Occipital lobe (tissue), 1 donor: ENCODE measurements at regions not wholly inside any gene's neighbourhood (a gene's known extent, or its start where the extent isn't known, plus 50 kb on each side); places are given as distances from the start of the nearest gene placed in this dataset.
"Not testable (repeated sequence)": the region's sequence is repeated elsewhere in the genome, so short reads cannot be mapped to it uniquely, and the experiment has no call there.

Experiments
- DNase-seq: peaks from one replicate; lab custom pipeline; 2025; lab: John Stamatoyannopoulos, UW

- DNase-seq: no peak
These were observed 863.4 kb downstream of the DNAH5 start for GRCh38 chr5:13081116-13081515.

GRCh38 chr5:13072936-13073335 lies 871.6 kb downstream of the DNAH5 start:
- not testable (repeated sequence) for DNase-seq

GRCh38 chr5:13063088-13063487 lies 881.4 kb downstream of the DNAH5 start:
- DNase-seq: no peak

GRCh38 chr5:13045897-13046551 lies 898.5 kb downstream of the DNAH5 start:
- no peak for DNase-seq

GRCh38 chr5:13034061-13034460 lies 910.4 kb downstream of the DNAH5 start:
- no peak for DNase-seq

GRCh38 chr5:13029211-13029610 lies 915.3 kb downstream of the DNAH5 start:
- DNase-seq: no peak

GRCh38 chr5:13027874-13028273 lies 916.6 kb downstream of the DNAH5 start:
- no peak for DNase-seq

- no peak for DNase-seq
These were observed 924.8 kb downstream of the DNAH5 start for GRCh38 chr5:13019729-13020128.

GRCh38 chr5:13003457-13003856 lies 941.0 kb downstream of the DNAH5 start:
- DNase-seq: no peak

GRCh38 chr5:12999667-13000066 lies 944.8 kb downstream of the DNAH5 start:
- no peak for DNase-seq

GRCh38 chr5:12985142-12985541 lies 959.3 kb downstream of the DNAH5 start:
- no peak for DNase-seq

- no peak for DNase-seq
These were observed 969.6 kb downstream of the DNAH5 start for GRCh38 chr5:12974856-12975255.

- no peak for DNase-seq
These were observed 978.7 kb downstream of the DNAH5 start for GRCh38 chr5:12965804-12966203.

- DNase-seq: no peak
These were observed 984.8 kb downstream of the DNAH5 start for GRCh38 chr5:12959713-12960112.

GRCh38 chr5:12952409-12952808 lies 992.1 kb downstream of the DNAH5 start:
- DNase-seq: no peak

- no peak for DNase-seq
These were observed 992.6 kb downstream of the DNAH5 start for GRCh38 chr5:12951846-12952245.

GRCh38 chr5:12947379-12947778 lies 997.1 kb downstream of the DNAH5 start:
- no peak for DNase-seq

- DNase-seq: not testable (repeated sequence)
These were observed 999.0 kb downstream of the DNAH5 start for GRCh38 chr5:12945477-12945876.

- DNase-seq: no peak
These were observed 1008.3 kb downstream of the DNAH5 start for GRCh38 chr5:12936221-12936620.

- DNase-seq: no peak
These were observed 1009.8 kb downstream of the DNAH5 start for GRCh38 chr5:12934722-12935121.

- DNase-seq: no peak
These were observed 1016.3 kb upstream of the CTNND2 start for GRCh38 chr5:12920527-12920926.

- no peak for DNase-seq
These were observed 1006.9 kb upstream of the CTNND2 start for GRCh38 chr5:12911156-12911555.

- no peak for DNase-seq
These were observed 1006.4 kb upstream of the CTNND2 start for GRCh38 chr5:12910641-12911040.

GRCh38 chr5:12902611-12903010 lies 998.4 kb upstream of the CTNND2 start:
- no peak for DNase-seq
